ENCODE measurements at regions not wholly inside any gene's neighbourhood (a gene's known extent, or its start where the extent isn't known, plus 50 kb on each side); places are given as distances from the start of the nearest gene placed in this dataset.

DNA sequence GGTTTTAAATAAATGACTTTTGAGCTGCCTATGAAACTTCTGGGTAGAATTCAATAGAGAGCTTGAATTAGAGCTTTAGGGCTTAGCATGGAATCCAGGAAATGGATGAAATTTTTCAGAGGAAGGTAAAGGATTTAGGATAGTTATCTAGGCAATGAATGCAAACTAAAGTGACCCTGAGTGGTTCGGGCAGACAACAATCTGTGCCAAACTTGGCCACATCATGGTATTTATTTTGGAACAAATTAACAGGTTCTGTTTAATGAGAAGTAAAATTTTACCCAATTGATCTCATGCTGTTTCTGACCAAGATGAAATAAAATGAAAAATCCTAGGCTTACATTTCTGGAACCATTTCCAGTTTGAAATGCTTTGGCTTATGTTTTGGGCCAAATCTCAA, 934.4 kb downstream of the MAT2B start:
- H3K4me3 ChIP-seq (ENCODE audit: low read depth, low read length), result no peak overlapping the region
- TF ChIP-seq, protein P1, sequence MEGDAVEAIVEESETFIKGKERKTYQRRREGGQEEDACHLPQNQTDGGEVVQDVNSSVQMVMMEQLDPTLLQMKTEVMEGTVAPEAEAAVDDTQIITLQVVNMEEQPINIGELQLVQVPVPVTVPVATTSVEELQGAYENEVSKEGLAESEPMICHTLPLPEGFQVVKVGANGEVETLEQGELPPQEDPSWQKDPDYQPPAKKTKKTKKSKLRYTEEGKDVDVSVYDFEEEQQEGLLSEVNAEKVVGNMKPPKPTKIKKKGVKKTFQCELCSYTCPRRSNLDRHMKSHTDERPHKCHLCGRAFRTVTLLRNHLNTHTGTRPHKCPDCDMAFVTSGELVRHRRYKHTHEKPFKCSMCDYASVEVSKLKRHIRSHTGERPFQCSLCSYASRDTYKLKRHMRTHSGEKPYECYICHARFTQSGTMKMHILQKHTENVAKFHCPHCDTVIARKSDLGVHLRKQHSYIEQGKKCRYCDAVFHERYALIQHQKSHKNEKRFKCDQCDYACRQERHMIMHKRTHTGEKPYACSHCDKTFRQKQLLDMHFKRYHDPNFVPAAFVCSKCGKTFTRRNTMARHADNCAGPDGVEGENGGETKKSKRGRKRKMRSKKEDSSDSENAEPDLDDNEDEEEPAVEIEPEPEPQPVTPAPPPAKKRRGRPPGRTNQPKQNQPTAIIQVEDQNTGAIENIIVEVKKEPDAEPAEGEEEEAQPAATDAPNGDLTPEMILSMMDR (IDR thresholded peaks at IDR 0.05; ENCODE audit: control insufficient read depth, extremely low read depth, insufficient read depth), result no peak
- no peak for DNase-seq (ENCODE audit: low read depth)

DNA sequence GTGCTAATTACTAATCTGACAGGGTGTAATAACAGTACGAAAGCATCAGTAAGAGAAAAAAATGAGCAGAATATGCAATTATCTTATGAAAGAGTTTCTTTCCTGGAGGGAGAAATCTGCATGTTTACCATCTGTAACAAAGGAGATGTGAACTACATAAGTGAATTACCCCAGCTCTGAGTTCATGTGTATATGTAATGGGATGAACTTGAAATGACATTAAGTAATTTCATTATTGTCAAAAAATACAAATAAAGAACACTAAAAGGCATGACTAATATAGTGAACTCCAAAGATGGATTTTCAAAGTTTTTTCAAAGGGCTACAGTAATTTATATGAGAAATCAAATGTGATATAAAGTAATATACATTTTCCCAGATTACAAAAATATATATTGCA, 944.0 kb downstream of the MAT2B start:
- TF ChIP-seq, protein P1 (IDR thresholded peaks at IDR 0.05; ENCODE audit: control insufficient read depth, extremely low read depth, insufficient read depth), result no peak
- no peak for DNase-seq (ENCODE audit: low read depth)
- no peak overlapping the region for H3K4me3 ChIP-seq (ENCODE audit: low read depth, low read length)

DNA sequence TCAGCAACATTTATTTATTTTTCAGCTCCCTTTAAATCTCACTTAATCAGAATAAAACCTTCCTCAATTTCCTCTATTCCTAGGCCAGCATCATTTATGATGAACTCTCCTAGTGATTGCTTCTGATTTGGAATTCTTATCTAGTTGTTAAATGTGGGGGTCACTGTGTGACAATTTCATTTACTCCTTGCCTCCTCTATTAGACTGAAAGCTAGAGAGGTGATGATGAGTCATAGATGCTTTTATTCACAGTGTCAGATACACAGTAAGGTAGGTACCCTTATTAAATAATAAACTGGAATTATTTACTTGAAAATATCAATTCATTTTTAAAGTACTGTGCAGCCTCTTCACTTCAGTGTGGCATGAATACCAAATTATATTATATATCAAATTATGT, 960.6 kb downstream of the MAT2B start:
- no peak for DNase-seq (ENCODE audit: low read depth)
- H3K4me3 ChIP-seq (ENCODE audit: low read depth, low read length), result no peak overlapping the region
- TF ChIP-seq, protein P1 (IDR thresholded peaks at IDR 0.05; ENCODE audit: control insufficient read depth, extremely low read depth, insufficient read depth), result no peak

DNA sequence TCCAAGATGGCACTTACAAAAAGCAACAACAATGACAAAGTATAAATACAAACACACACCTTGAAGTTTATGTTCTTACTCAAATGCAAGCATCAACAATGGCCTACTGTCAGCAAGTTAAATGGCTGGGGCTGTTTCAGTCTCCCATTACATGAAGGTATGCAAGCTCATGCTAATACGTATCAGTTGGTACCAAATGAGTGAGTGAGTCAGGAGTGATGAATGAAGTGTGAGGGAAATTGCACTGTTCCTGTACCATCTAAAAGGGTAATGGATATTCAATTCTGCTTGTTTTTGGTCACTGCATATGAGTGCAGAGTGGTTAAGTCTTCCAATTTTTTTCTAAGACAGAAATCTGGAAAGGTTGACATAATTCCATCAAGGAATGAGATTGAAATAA, 964.9 kb downstream of the MAT2B start:
- TF ChIP-seq, protein P1 (IDR thresholded peaks at IDR 0.05; ENCODE audit: control insufficient read depth, extremely low read depth, insufficient read depth), result no peak
- no peak for DNase-seq (ENCODE audit: low read depth)
- H3K4me3 ChIP-seq (ENCODE audit: low read depth, low read length), result no peak overlapping the region

DNA sequence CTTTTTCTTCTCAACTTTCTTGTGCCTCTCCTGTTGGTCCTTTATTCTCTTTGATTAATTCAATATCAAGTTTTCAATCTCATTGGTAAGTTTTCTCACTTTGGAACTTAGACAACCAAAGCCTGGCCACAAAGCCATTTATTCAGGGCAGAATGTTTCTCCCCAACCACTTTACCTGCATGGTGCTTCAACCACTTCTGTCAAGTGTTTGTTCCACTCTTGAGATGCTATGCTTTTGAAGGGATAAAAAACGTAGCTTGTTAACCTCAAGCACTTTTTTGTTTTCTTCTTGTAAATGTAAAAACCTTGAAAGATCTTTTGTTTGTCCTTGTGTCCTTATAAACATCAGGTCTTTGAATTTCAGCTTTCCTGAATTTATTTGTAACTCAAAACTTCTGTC, 966.7 kb downstream of the MAT2B start:
- H3K4me3 ChIP-seq (ENCODE audit: low read depth, low read length), result no peak overlapping the region
- DNase-seq (ENCODE audit: low read depth), result no peak
- TF ChIP-seq, protein P1 (IDR thresholded peaks at IDR 0.05; ENCODE audit: control insufficient read depth, extremely low read depth, insufficient read depth), result no peak

DNA sequence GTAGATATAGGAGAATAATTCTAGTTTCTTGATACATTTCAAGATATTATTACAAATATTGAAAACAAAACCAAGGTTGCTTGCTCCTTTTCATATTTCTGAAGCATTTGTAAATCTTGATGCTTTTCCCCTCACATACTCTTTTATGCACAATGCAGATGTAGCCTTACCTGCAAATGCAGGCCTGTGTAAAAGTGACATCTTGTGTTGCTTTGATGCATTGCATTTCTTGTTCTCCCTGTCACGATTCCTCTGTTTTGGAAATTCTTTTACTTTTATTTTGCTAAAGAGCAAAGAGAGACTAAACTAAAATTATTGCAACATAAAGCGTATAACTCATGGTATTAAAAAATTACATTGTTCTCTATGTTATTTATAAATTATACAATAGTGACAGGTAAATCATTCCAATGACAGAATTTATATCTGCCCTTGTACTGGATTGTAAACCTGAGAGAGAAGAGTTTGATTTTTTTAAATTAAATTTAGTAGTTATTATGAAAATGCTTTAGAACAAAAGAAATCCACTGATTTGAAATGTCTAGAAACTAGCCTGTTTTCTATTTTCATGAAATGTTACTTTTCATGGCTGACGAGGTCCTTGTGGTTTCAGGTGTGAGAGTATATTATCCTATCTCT, 970.0 kb downstream of the MAT2B start:
- DNase-seq (ENCODE audit: low read depth), result no peak
- TF ChIP-seq, protein P1 (IDR thresholded peaks at IDR 0.05; ENCODE audit: control insufficient read depth, extremely low read depth, insufficient read depth), result peak; percentile 91
- no peak overlapping the region for H3K4me3 ChIP-seq (ENCODE audit: low read depth, low read length)

DNA sequence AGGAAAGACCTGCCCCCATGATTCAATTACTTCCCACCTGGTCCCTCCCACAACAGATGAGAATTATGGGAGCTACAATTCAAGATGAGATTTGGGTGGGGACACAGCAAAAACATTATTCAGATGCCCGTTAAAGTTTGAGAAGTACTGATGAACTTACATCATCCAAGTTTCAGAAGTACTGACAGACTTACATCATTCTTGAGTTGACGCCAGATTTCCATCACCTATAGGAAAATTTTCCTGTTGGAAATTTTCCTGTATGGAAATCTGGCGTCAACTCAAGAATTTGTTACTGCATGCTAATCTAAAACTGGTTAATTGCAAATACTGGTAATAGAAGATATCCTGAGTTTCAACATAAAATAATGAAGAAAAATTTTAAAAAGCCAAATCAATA, 975.9 kb downstream of the MAT2B start:
- no peak for DNase-seq (ENCODE audit: low read depth)
- TF ChIP-seq, protein P1 (IDR thresholded peaks at IDR 0.05; ENCODE audit: control insufficient read depth, extremely low read depth, insufficient read depth), result no peak

More for the DNA sequence above, 975.9 kb downstream of the MAT2B start:
- H3K4me3 ChIP-seq (ENCODE audit: low read depth, low read length), result no peak overlapping the region

Measured in LNCaP clone FGC (cell line).